PC-3 (cell line): ENCODE measurements at regions not wholly inside any gene's neighbourhood (a gene's known extent, or its start where the extent isn't known, plus 50 kb on each side); places are given as distances from the start of the nearest gene placed in this dataset.

Experiments
- ATAC-seq: fragments of 200-7000 bp; cut with Tn5 transposase; 2 replicates; pipeline ENCODE4 v1.9.1; 2020; ENCODE audit warnings: mild to moderate bottlenecking, moderate library complexity
- BruUV-seq: library from RNA; stranded (reverse); fragments of 400-500 nt; replicated peaks from 2 replicates; lab custom pipeline; 2021; lab: Mats Ljungman, UMichigan
- CTCF ChIA-PET: fragments of 300-600 bp; sonication (Branson Sonifier 250); formaldehyde crosslinking; loops from one replicate; lab custom pipeline; 2022; ENCODE audit warnings: antibody characterized with exemption; lab: Charles Lee
- POLR2A ChIA-PET: fragments of 300-600 bp; sonication (Branson Sonifier 250); formaldehyde crosslinking; loops from one replicate; lab custom pipeline; 2022; ENCODE audit warnings: antibody characterized with exemption; ENCODE audit not compliant: unreplicated experiment; lab: Charles Lee
- DNase-seq: peaks from one replicate; pipeline ENCODE4 v3.0.0-alpha.2; 2015
- H2AFZ ChIP-seq: fragments of 300-600 bp; sonication (generic); 2 replicates; pipeline ENCODE4 v1.6.0; 2016; ENCODE audit warnings: antibody characterized with exemption, low read length
- H3F3A ChIP-seq: fragments of 300-600 bp; sonication (generic); one replicate; pipeline ENCODE4 v1.6.0; 2017; ENCODE audit warnings: antibody characterized with exemption, low read length, control low read depth, mild to moderate bottlenecking; ENCODE audit not compliant: unreplicated experiment
- H3K27ac ChIP-seq: fragments of 300-600 bp; sonication (generic); 2 replicates; pipeline ENCODE4 v1.5.1; 2016; ENCODE audit warnings: mild to moderate bottlenecking, low read length
- H3K27me3 ChIP-seq: fragments of 300-600 bp; sonication (generic); 2 replicates; pipeline ENCODE4 v1.6.1; 2016; ENCODE audit warnings: low read length, mixed read lengths
- H3K36me3 ChIP-seq: fragments of 300-600 bp; sonication (generic); 2 replicates; pipeline ENCODE4 v1.6.1; 2016; ENCODE audit warnings: low read depth, mixed run types, low read length, mixed read lengths
- H3K4me1 ChIP-seq: fragments of 300-600 bp; sonication (generic); 2 replicates; pipeline ENCODE4 v1.5.1; 2016; ENCODE audit warnings: low read length; ENCODE audit not compliant: insufficient read depth
- H3K4me2 ChIP-seq: fragments of 300-600 bp; sonication (generic); 2 replicates; pipeline ENCODE4 v1.6.0; 2016; ENCODE audit warnings: low read length
- H3K4me3 ChIP-seq: fragments of 300-600 bp; sonication (generic); 2 replicates; pipeline ENCODE4 v1.5.1; 2016; ENCODE audit warnings: mild to moderate bottlenecking, low read length, mixed read lengths
- H3K79me2 ChIP-seq: fragments of 300-600 bp; sonication (generic); 2 replicates; pipeline ENCODE4 v1.6.1; 2017; ENCODE audit warnings: low read length, mixed read lengths
- H3K9ac ChIP-seq: fragments of 300-600 bp; sonication (generic); 2 replicates; pipeline ENCODE4 v1.6.0; 2016; ENCODE audit warnings: mild to moderate bottlenecking, low read length
- H3K9me2 ChIP-seq: fragments of 300-600 bp; sonication (generic); replicated peaks from 2 replicates; pipeline ENCODE4 v1.6.1; 2016; ENCODE audit warnings: mixed run types, low read length, mixed read lengths
- H3K9me3 ChIP-seq: fragments of 300-600 bp; sonication (generic); 2 replicates; pipeline ENCODE4 v1.6.1; 2016; ENCODE audit warnings: low read length, mixed read lengths
- H4K20me1 ChIP-seq: fragments of 300-600 bp; sonication (generic); 2 replicates; pipeline ENCODE4 v1.6.1; 2016; ENCODE audit warnings: low read length, mixed read lengths
- EZH2 ChIP-seq: fragments of 300-600 bp; sonication (generic); IDR thresholded peaks from one replicate; pipeline ENCODE4 v1.6.1; 2017; ENCODE audit warnings: antibody characterized with exemption, mild to moderate bottlenecking, low read length; ENCODE audit not compliant: unreplicated experiment
- EZH2phosphoT487 ChIP-seq: fragments of 300-600 bp; sonication (generic); IDR thresholded peaks from 2 replicates; pipeline ENCODE4 v1.6.1; 2018; ENCODE audit warnings: mild to moderate bottlenecking, antibody characterized with exemption, low read length, borderline replicate concordance
- intact Hi-C: fragments of 100-400 bp; cut with micrococcal nuclease; formaldehyde crosslinking; loops from 2 replicates; pipeline ENCODE4 v1.9.0; 2023
- TF ChIP-seq, protein P1 (sequence below): fragments of 300-600 bp; sonication (generic); conservative IDR thresholded peaks from 2 replicates; pipeline ENCODE4 v1.5.1; 2017; ENCODE audit warnings: antibody characterized with exemption, low read depth, mild to moderate bottlenecking, low read length

DNA sequence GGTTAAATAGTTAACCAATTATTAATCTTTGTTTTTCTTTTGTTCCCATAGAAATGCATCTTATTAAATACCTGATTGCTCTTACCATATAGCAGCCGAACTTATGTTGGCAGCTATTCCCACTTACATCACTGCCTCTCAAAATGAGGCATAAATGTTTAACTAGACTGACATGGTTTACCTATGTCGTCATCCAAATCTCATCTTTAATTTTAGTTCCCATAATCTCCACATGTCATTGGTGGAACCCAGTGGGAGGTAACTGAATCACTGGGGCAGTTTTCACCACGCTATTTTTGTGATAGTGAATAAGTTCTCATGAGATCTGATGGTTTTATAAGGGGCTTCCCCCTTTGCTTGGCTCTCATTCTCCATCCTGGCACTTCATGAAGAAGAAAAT is 499.2 kb upstream of the ATP2B1 start:
- no peaks in the 10 kb centered on the region for H3F3A ChIP-seq
- ATAC-seq, result no peak
- H3K9me2 ChIP-seq, result no peaks in the 10 kb centered on the region
- no peak overlapping the region for H3K27ac ChIP-seq
- H3K36me3 ChIP-seq, result no peaks in the 10 kb centered on the region
- no peak overlapping the region for H3K4me2 ChIP-seq
- H3K4me1 ChIP-seq, result peaks cover 16% of the 10 kb centered on the region
- H3K9ac ChIP-seq, result no peak overlapping the region
- H3K4me3 ChIP-seq, result no peak overlapping the region
- H3K9me3 ChIP-seq, result no peaks in the 10 kb centered on the region
- intact Hi-C loops, result no loop called here
- no peaks in the 10 kb centered on the region for H3K79me2 ChIP-seq
- POLR2A ChIA-PET, result no interaction called here
- H4K20me1 ChIP-seq, result no peaks in the 10 kb centered on the region
- TF ChIP-seq EZH2phosphoT487, result no peak
- TF ChIP-seq EZH2, result no peak
- TF ChIP-seq, protein P1, sequence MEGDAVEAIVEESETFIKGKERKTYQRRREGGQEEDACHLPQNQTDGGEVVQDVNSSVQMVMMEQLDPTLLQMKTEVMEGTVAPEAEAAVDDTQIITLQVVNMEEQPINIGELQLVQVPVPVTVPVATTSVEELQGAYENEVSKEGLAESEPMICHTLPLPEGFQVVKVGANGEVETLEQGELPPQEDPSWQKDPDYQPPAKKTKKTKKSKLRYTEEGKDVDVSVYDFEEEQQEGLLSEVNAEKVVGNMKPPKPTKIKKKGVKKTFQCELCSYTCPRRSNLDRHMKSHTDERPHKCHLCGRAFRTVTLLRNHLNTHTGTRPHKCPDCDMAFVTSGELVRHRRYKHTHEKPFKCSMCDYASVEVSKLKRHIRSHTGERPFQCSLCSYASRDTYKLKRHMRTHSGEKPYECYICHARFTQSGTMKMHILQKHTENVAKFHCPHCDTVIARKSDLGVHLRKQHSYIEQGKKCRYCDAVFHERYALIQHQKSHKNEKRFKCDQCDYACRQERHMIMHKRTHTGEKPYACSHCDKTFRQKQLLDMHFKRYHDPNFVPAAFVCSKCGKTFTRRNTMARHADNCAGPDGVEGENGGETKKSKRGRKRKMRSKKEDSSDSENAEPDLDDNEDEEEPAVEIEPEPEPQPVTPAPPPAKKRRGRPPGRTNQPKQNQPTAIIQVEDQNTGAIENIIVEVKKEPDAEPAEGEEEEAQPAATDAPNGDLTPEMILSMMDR, result no peak
- H3K27me3 ChIP-seq, result no peaks in the 10 kb centered on the region
- CTCF ChIA-PET, result no interaction called here
- no TSS peak for BruUV-seq
- no peak overlapping the region for H2AFZ ChIP-seq
- DNase-seq, result no peak

DNA sequence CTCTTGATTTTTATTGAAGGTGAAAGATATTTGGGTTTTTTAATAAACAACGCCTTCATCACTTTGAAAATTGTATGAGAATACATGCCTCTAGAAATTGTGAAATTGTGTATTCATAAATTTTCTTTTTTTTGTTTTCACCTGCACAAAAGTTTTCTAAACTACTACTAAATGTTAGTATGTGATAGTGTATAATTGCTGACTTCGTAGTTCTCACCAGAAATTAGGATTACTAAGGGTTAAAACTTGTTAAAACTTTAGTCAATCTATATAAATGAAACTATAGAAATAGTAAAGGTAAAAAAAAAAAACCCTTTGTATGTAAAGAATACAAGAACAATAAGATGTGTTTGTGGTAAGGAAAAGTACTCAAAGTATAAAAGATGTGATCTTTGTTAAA is 496.5 kb upstream of the ATP2B1 start:
- no peak overlapping the region for H2AFZ ChIP-seq
- H3K27me3 ChIP-seq, result no peaks in the 10 kb centered on the region
- intact Hi-C loops, result no loop called here

DNA sequence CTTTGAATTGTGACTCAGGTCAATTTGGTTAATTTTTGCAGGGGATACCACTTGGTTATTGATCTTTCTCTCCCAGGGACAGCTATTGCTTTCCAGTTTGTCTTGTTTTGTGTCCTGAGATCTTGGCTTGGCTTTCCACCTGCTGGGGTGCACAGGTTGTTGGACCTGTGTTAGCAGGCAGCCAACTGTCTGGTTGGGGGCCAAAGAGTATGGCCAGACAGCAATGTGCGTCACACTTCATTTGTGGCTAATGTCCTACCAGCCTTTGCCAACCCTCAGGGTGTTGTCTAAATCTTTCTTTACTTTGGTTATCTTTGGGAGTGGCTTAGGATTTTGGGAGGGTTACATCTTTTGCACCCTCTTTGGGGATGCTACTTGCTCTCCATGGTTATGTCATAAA is 494.9 kb upstream of the ATP2B1 start:
- Histone ChIP-seq H3K4me2 (no peak overlapping the region), H3F3A (no peaks in the 10 kb centered on the region), H4K20me1 (no peaks in the 10 kb centered on the region), H3K27ac (no peak overlapping the region), H2AFZ (no peak overlapping the region), H3K36me3 (no peaks in the 10 kb centered on the region), H3K4me3 (no peak overlapping the region), H3K9me2 (no peaks in the 10 kb centered on the region), H3K9me3 (no peaks in the 10 kb centered on the region), H3K9ac (no peak overlapping the region), H3K27me3 (no peaks in the 10 kb centered on the region), H3K4me1 (no peaks in the 10 kb centered on the region), H3K79me2 (no peaks in the 10 kb centered on the region)
- ChIA-PET CTCF (no interaction called here), POLR2A (no interaction called here)
- intact Hi-C loops, result no loop called here
- ATAC-seq (no peak), DNase-seq (no peak)
- BruUV-seq, result no TSS peak
- no peak for TF ChIP-seq EZH2phosphoT487
- TF ChIP-seq EZH2, result no peak
- TF ChIP-seq, protein P1, result no peak

More for the DNA sequence above, 496.5 kb upstream of the ATP2B1 start:
- no peaks in the 10 kb centered on the region for H3K79me2 ChIP-seq
- H3K4me1 ChIP-seq, result peaks cover under 1% of the 10 kb centered on the region
- POLR2A ChIA-PET, result no interaction called here
- H3K4me2 ChIP-seq, result no peak overlapping the region
- ATAC-seq (no peak), DNase-seq (no peak)
- H3K4me3 ChIP-seq, result no peak overlapping the region
- no peak overlapping the region for H3K27ac ChIP-seq
- no TSS peak for BruUV-seq
- H3K9me3 ChIP-seq, result no peaks in the 10 kb centered on the region
- CTCF ChIA-PET, result no interaction called here
- TF ChIP-seq EZH2phosphoT487 (no peak), EZH2 (no peak)
- TF ChIP-seq, protein P1, result no peak
- H3K36me3 ChIP-seq, result no peaks in the 10 kb centered on the region
- H3K9me2 ChIP-seq, result no peaks in the 10 kb centered on the region
- H4K20me1 ChIP-seq, result no peaks in the 10 kb centered on the region
- no peaks in the 10 kb centered on the region for H3F3A ChIP-seq
- no peak overlapping the region for H3K9ac ChIP-seq
